ENCODE measurements at regions not wholly inside any gene's neighbourhood (a gene's known extent, or its start where the extent isn't known, plus 50 kb on each side); places are given as distances from the start of the nearest gene placed in this dataset.
A peak's percentile ranks its signal among the peaks of the same experiment; 100 is the strongest.

DNA sequence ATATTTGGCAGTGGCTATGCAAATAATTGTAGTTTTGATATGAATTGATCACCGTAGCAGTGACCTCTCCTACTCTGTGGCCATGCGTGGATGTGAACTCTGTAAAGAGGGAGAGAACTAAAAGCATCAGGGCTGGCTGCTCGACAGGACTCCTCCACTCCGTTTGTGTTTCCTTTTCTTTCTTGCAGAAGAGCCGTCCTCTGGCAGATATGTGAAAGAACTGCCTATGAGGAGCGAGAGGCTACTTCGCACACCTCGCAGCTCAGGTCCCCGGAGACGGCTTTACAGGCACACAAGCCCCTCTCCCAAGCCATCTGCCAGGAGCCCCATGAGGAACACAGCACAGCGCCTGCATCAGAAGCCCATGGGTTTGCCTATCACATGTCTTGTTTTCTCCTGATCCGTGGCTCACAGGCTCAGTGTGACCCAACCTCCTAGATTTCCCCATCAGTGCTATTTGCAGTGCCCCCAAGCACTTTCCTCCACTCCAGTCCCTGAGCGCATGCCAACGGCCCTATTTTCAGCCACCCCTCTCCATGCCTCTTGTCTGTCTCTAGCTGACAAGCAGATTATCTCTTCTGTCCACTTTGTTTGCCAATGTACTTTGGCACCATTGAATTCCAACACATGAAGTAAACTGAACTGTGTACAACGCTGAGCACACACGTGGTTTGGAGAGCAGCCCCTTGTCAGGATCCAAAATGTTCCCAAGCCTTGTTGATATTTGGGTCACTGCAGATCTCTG lies 164.3 kb upstream of the AKR1E2 start:
- peak; percentile 47 for DNase-seq

DNA sequence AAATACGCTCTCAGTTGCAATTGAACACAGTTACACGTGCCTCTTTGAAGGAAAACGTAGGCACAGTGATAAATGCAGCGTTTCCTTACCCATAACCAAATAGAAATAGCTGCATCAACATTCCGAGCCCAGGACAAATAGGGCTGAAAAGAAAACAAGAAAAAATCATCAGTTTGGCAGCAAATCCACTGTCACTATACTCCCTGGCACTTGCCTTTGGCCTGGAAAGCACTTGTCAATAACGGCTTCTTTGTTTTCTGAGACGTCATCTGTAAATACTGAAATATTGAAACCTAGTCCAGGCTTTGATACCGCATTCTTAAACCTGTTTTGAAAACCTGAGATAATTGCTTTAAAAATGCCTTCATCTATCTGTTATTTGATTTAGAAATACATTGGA lies 167.2 kb upstream of the AKR1E2 start:
- DNase-seq: no peak

DNA sequence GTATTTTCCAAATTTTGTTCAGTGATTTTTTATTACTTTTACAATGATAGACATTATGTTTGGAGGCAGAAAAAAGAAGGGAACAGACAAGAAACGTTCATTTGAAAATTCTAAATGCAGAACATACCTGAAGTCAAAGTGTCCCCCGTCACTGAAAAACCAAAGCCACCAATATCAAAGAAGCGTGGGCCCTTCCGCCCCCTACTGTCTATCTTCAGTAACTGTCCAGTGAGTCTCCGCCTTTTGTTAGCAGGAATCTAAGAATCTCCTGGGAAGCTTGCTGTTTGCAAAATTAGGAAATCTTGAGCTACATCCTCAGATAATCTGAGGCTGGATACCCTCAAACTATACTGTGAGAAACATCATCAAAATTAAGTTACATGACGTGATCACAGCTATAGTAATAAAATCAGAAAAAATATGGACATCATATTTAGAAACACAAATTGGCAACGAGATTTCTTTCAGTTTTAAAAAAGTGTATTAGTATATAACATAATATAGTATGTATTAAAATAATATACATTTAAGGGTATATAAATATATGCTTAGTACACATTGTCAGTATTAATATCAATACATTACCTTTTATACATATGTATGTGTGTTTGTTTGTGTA lies 169.3 kb upstream of the AKR1E2 start:
- peak; percentile 72 for DNase-seq

DNA sequence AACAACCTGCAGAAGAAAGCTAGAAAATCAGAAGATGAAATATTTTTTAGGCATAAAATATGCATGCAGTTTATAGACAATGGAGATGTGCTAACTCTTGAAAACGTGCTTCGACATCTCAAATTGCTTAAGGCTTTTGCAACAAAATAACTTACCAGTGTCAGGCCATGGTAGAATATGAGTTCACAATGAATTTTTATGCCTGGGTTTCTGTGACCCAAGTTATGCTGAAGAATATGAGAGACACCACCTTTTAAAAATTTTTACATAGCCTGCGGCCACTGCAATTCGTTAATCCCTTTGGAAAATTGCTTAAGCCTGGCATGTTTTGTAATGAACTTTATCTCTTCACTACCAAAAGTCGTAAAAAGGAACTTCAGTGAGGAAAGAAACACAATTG lies 170.1 kb upstream of the AKR1E2 start:
- no peak for DNase-seq

DNA sequence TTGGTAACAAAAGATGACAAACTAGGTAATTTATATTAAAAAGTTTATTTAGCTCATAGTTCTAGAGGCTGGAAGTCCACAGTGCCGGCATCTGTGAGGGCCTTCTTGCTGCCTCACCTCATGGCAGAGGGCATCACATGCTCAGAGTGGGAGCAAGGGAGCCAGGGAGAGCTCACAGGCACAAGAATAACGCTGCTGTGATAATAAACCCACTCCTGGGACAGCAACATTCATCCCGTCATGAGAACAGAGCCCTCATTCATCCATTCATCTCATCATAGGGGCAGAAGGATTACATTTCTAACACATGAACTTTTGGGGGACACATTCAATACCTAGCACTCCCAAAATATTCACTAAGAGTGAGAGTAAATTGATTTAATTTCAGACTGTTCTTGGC lies 170.6 kb upstream of the AKR1E2 start:
- no peak for DNase-seq

DNA sequence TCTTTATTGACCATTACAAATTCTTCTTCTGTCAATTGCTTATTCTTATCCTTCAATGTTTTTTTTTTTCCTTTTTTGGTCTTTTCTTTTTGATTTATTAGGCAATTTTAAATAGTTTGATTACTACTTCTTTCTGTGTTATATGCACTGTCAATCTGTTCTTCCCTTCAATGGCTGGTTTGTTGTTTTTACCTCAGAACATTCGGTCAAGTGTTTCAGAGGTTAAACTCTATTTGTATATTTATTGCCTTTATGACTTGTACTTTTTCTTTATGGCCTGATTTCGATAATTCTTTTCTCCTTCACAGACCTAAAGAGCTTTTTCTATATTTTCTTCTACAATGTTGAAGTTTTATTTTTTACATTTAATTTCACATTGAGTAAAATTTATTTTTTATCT lies 171.5 kb upstream of the AKR1E2 start:
- DNase-seq: no peak

DNA sequence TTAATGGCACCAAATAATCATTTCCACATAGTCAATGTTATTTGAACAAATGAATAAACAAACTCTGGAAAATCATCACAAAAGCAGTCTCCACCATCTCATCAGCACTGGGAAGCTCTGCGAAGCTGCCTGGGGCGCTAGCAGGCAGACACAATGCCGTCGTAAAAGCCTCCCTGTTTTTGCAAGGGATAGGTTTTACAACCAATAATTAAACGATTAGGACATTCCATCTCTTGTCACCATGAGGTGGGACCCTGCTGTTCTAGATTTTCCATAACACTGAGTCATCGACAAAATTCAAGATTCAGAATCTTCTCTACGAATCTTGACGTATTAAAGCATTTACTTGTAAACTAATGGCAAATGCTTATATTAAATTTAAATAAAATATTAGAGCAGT lies 172.8 kb upstream of the AKR1E2 start:
- DNase-seq: no peak

DNA sequence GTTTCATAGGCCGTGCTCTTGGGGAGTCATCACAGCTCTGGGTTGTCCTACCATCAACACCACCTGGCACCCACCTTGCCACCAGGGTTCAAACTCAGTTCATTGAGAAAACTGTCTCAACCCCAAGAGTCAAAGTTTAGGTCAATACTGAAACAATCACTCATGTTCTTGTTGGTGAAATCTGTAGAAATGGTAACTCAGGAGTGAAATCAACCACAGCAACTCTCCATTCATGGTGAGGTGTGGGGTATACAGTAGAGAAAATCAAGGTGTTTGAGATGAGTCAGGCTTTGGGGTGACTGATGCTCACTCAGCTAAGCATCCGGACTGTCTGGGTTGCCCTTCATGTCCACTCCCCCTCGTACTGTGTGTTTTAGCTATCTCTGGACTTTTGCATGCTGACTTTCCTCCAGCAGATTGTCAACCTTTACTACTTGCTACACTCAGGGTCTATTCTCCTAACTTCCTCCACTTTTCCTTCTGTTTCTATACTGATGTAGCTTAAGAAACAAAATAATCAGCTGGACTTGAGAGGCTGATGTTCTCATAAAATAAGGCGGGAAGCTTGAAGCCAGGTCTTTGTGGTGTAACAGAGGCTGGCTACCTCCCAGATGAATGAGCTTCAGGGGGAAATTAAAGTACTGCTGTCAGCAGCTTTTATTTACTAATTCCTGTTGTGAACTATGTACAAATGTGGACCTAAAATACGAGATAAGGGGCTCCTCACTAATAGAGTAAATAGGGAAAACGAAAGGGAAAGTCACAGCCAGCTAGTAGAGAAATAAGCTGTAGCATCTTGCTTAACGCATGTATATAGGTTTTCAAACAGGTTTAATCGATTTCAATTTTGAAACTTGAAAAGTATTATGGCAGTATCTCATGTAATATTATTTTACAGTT lies 173.6 kb upstream of the AKR1E2 start:
- no peak for DNase-seq

DNA sequence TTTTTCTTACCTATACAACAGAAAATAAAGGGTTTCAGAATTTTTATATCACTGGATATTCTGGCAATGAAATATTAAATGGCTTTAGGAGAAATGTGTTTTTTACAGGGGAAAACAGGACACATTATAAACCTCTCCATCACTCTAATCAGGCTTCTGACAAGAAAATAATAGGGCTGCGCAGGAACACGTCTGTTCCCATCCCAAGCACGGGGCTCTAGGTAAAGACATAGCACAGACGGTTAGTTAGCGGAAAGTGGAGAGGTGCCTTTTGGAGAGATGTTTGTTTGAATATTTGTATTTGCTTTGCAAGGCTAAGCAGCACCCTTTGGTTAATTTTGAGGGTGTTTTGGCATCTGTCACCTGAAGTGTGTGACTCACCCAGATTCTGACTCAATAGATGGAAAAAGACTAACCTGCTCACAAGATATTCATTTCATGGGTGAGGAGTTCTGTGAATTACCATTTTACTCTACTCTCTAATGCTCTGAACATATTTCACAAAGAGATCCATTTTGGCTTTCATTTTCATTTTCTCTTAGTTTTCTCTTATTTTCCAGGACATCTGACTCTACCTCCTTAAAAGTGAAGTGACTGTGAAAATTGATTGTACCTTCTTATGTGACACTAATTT lies 174.5 kb upstream of the AKR1E2 start:
- DNase-seq: no peak

DNA sequence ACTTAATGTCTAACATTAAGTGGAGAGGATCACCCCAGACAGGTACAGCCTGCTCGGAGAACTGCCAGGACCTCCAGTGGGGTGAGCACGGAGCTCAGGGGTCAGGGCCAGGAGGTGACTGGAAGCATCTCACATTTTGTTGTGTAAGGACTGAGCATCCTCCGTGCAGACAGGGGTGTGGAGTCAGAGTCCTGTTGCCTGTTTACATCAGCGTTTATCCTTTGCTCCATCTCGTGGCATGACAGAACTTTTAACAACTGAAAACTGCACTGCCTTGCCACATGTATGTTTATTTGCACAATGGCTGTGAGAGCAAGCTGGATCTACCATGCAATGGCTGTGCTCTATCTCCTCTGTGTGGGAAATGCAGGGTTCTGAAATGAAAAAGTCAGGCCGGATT lies 175.4 kb upstream of the AKR1E2 start:
- peak; percentile 30 for DNase-seq

DNA sequence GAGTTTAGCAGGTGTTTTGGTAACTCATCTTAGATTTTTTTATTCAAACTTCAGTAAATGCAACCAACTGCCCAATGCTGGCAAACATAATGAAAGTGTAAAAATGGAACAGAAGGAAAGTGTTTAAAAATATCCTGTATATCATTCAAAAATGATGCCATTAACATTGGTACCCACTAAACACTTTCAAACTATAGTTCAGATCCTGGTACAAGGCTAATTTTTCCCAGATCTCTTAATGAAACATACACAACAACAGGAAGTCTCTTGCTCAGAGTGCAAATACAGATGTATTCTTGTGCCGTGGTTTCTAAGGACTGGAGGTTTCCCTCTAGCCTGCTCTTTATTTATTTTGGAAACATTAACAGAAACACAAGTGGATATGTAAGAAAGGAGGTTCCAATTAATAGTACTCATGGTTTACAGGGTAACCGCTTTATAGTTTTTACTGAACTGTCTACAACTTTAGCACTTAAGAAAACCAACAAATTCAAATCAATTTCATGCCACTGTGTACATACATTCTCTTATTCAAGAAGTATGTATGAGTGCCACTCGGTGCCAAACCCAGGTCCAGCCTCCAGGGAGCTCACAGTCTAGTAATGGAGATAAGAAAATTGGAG lies 176.0 kb upstream of the AKR1E2 start:
- DNase-seq: no peak

DNA sequence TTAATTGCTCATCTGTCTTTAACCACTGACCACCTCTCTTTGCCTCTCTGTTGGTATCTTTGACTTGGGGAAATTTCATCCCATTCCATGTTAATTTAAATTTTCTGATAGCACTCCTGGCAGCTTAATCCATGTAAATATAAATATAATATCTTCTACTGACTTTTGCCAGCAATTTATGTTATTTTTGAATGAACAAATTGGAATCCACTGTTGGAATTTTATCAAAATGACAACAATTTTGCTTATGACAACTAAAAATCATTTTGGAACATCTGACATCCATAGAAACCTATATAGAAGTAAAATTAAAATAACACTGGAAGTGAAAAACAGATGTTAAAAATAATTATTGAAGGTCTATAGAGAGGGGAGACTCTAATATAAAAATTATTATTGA lies 176.5 kb upstream of the AKR1E2 start:
- no peak for DNase-seq

DNA sequence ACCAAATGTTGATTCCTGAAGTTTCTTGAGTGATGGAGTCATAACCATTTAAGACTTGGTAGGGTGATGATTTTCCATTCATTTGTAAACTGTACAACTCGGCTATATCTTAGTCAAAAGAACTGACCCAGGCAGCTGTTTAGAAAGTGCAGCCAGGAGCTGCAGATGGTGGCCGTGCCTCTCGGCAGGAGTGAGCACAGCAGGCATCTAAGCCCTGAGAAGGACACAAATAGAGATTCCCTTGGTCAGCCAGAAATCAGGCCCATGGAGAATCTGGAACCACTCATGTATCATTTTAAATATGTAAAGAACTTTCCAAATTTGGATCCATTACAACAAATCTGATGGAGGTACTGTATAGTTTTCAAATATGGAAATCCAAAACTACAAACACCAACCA lies 177.0 kb upstream of the AKR1E2 start:
- DNase-seq: peak; percentile 39

DNA sequence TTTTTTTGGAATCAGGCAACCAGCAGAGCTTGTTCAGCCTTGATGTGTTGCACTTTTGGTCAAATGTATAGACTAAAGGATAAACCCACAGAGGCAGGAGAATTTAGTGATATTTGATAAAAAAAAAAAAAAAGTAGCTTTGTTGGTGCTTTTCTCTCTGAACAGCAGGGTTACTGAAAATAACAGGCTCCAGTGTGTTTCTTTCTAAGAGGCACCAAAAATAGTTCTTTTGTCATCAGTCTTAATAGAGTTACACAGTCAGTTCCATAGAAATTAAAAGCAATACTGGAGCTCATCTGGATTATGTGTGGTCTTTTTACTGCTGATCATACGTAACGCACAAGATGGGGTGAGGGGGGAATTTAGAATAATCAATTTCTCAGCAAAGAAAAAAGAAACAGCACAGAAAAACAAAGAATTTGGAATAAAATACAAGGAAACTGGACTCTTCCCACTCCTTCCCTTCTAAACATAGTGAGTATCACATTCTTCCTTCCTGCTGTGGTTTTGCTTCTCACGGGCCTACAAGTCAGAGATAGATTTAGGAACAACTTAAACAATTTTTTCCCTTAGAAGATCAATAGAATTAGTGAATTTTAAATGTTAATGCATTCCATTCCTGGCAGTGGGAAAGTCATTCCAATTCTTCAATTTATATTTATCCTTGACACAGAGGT lies 178.8 kb upstream of the AKR1E2 start:
- DNase-seq: no peak

DNA sequence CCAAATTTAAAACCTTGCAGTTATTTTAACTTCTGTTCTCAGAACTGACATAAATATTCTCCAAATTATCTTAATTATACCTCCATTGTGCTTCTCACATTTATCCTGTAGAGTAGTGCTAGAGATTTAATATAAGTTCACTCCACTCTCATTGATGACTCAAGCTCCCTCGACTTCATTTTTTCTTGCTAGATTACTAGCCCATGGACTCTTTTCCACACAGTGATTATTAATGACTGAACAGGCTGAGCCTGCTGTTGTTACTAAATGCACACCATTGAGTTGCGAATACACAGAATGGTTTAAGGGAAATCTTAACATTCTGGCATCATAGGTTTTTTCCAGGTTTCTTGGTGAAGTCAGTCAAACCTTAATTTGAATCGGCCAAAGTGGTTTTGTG lies 179.5 kb upstream of the AKR1E2 start:
- no peak for DNase-seq

DNA sequence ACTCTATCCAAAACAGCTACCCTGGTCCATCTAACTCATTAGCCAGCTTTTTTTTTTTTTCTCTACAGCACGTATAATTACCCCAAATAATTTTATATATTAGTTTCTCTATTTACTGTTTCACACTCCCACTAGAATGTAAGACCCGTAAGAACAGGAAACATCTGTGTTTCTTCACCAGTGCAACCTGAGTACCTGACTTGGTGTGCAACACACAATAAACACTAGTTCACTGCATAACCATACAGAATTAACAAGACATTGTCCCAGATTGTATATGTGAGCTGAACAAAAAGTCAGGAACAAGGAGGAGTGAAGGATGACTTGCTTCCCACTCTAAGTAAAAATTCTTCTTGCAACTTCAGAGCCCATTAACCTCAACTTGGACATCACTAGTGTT lies 180.2 kb upstream of the AKR1E2 start:
- DNase-seq: no peak

DNA sequence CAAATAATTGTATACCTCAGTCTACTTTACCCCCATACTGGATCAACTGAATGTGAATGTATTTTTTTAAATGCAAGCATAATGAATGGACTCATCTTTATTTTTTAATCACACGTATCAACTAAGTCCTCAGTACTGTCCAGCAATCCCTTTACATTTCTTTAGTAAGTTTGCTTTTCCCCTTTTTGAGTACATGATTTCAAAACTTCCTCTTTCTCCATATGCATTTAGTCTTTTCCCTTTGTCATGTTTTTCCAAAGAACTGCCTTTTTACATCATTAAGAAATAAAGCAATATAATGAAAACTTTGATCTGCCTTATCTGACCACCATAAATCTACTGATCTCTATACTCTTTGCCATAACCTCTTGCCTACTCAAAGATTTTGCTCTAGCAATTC lies 182.5 kb upstream of the AKR1E2 start:
- no peak for DNase-seq

DNA sequence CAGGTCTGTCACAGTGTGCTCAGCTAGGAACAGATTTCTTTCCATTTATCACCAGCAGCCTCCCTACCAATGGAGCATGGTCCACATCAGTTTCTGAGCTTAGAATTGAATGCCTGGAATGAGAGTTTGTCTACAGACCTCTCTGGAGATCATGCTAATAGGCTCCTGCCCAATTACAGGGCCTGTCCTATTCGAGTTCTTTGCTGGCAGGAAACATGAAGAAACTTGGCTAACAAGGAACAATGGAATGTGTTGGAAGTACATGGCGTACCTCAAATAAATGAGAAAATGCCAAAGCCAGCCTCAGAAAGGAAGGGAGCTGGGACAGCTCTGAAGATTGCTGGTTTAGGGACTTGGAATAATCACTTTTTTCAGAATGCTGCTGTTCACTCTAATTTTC lies 186.0 kb upstream of the AKR1E2 start:
- no peak for DNase-seq

DNA sequence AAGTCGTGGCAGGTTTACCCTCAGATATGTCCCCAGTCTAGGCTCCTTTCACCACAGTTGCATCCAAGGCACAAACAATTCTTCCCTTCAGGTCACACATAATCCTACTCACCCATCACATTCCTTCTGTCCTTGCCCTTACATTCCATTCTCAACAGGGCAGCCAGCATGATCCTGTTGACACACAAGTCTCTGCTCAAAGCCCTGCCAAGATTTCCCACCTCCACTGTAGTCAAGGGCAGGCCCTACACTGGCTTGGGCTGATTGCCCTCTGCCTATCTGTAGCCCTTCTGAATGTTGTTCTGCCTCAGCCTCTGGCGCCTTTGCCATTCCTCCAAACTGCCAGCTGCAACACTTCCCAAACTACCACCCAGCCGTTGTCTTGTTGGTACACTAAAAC lies 187.9 kb upstream of the AKR1E2 start:
- no peak for DNase-seq

DNA sequence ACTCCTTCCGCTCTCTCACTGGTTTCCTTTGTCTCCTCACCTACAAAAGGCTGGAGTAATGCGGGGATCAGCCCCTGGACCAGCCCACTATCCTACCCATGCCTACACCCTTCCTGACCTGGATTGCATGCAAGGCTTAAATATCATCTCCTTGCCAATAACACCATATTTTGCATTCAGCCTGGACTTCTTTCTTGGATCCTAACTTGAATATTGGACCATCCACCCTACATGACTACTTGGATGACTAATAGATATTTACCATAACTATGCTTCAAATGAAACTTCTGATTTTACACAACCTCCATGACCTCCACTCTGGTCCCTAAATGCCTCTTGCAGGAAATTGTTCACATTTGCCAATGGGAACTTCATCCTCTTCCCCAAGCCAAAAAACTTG lies 188.3 kb upstream of the AKR1E2 start:
- DNase-seq: no peak

DNA sequence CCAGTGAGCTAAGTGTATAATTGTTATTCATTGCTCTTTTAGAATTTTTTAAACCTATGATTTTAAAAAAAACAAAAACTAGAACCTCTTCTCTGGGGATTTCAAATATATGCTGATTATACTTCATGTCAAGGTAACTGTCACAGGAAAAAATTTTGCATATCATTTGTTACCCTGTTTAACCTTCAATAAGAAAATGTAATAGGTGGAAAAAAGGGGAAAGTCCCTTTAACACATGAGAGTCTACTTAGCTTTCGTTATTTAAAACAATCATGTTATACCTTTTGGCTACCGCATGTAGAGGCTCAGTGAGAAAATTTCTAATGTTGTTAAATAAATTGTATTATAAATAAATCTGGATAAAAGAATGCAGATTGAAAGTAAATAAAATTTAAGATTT lies 190.1 kb upstream of the AKR1E2 start:
- DNase-seq: no peak

DNA sequence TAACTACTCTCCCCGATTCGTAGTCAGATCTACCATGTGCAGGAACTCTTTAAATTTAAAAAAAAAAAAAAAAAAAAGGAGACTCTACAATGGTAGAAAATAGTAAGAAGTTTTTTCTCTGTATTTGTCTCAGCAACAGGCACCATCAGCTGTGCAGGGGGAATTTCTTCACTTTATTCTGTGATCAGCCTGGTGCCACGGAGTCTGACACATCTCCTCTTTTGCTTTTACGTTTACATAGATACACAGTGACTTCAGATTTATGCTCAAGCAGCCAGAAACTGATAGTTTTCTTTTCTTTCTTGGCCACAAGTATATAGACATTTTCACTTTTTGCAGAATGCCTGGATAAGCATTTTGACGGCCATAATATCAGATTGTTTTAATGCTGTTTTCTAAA lies 190.6 kb upstream of the AKR1E2 start:
- no peak for DNase-seq

Data from femur (tissue), 1 donor.